GM23248 (cell line): ENCODE measurements at regions not wholly inside any gene's neighbourhood (a gene's known extent, or its start where the extent isn't known, plus 50 kb on each side); places are given as distances from the start of the nearest gene placed in this dataset.

ENCODE experiments used
- EZH2 ChIP-seq: fragments of 200-600 bp; sonication (generic); IDR thresholded peaks from 2 replicates; pipeline ENCODE4 v1.6.1; 2018; ENCODE audit warnings: antibody characterized with exemption, mild to moderate bottlenecking; ENCODE audit not compliant: insufficient read depth, poor library complexity, severe bottlenecking
- EZH2phosphoT487 ChIP-seq: fragments of 200-600 bp; sonication (generic); IDR thresholded peaks from 2 replicates; pipeline ENCODE4 v1.6.1; 2018; ENCODE audit warnings: antibody characterized with exemption, moderate library complexity, mild to moderate bottlenecking, low read depth; ENCODE audit not compliant: insufficient read depth

GRCh38 chr1:13890766-13891165, 190.8 kb downstream of the PRDM2 start:
- TF ChIP-seq EZH2 = no peak
- TF ChIP-seq EZH2phosphoT487 = no peak
